Left renal cortex interstitium (tissue), 4 donors: ENCODE measurements at regions not wholly inside any gene's neighbourhood (a gene's known extent, or its start where the extent isn't known, plus 50 kb on each side); places are given as distances from the start of the nearest gene placed in this dataset.
"Not testable (repeated sequence)": the region's sequence is repeated elsewhere in the genome, so short reads cannot be mapped to it uniquely, and the experiment has no call there.

Experiments used
- DNase-seq, 4 donors: peaks; one replicate each; pipeline ENCODE4 v3.0.0-alpha.2; 2013; ENCODE audit warnings: low read depth in 4 of 4, low spot score in 2 of 4, missing footprints in 1 of 4

DNA sequence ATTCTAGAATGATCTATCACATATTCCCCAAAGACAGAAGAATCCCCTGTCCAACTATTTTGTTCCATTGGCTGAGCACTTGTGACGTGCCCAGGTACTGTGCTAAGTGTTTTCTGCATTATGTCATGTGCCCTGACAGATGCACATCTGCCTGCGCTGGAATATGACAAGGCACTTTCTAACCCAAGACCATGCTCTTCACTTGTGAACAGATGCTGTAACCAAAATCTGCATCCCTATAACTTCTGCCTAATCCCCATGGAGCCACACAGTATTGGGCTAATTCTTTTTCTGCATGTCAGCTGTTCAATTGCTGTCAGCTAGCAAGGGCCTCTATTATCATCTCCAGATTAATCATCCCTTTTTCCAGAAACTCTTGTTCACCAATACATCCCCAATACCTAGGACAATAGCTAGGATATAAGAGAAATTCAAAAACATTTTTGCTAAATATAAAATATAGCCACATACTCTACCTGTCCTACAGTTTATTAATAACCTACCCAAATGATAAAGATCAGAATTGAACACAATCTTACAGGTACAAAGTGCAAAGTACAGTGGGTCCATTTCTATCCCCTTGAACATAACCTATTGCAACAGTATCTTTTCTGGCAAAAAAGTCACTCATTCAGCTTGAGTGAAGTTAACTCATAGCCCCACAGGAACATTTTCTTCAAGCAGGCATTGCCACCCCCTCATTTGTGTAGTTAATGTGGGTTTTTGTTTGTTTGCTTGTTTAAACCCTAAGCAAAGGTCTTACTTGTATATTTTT is 109.4 kb upstream of the LRRN1 start:
- no peak for DNase-seq

DNA sequence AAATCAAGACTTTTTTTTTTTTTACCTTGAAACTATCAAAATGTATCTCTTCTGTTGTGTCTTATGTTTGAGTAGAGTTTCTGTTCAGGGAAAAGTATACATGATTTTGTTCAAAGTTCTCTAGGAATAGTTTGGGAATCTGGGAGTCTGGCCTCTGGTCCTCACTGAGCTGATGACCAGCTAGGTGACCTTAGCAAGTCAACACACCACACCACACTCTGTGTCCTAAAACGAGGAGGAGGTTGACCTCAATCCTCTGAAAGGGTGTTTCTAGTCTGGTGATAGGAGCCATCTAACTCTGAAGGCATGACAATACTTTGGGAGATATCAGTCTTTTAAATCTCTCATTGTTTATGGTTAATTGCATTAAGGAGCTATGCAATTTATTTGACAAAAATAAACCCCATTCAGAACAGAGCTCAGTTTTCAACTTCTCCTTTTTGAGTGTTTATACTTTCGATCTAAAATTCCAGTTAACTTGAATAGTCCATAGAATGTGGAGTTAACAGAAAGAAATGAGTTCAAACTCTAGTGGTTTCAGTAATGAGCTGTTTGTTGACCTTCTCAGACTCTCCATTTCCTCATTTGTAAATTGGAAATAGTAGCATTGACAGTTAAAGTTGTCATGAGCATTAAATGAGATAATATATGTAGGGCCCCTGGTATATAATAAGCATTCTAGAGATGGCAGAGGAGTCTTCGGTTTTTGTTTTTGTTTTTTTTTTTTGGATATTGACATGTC is 112.2 kb upstream of the LRRN1 start:
- DNase-seq: no peak

DNA sequence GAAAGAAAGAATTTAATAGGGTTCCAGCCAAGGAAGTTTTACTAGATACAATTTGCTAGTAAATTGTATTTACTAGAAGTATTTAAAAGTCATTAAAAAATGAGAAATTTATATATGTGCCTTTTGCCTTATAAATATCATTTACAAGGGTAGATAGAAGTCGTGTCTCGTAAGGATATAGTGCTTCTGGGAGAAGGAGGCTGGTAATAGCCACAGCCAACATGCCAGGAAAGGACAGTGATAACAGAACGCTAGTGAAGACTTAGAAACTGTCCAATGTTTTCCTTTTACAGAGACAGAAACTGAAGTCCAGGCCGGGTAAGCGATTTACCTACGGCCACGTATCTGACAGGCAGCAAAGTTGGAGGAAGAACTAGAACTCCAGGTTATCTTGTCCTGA is 113.5 kb upstream of the LRRN1 start:
- DNase-seq: no peak

DNA sequence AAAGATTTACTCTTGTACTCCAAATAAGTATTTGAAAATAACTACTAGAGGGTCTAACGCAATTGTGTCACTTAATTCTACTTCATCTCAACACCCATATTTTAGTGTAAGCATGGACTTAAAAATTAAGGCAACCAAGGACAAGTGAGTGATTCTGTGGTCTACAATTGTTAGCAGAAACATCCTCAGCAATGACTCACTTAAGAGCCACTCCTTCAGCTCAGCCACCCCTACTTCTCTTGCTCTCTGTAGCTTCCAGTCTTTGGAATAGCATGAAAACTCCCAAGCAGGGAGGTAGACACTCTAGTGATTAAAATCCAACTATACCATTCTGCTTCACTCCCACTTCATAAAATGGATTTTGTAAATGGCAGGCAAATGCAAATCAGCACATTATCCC is 116.0 kb upstream of the LRRN1 start:
- no peak for DNase-seq

DNA sequence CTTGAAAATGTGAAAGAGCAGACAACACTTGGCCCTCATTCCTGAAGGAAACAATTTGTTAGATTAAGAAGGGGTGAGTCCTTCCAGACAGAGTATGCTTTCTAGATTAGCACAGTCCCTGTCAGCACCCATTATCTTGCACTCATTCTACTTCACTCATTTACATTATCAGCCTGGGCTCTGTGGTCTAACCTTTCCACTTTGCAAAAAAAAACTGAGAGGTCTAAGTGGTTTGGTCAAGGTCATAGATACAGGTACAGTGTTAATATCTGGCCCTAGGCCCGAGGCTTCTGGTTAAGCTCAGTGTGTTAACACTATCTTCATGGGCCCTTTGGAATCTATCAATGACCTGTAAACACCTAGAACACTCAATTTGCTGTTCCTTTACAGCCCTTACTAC is 123.4 kb upstream of the LRRN1 start:
- DNase-seq: no peak

DNA sequence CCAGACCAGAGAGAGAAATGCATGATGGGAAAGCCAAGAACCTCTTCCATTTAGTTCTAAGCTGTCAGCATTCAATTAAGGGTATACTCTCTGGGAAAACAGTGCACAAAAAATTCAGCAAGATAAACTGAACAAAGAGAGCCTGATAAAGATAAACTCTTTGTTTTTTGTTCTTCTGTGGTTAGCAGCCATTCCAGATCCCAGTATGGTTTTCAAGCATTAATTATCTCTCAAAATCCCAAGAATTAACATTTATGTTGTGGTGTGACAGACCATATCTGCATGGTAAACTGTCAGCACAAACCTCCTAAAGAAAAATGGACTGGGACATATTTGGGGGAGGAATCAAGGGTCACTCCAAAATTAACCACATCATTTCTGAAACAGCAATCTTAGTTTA is 124.0 kb upstream of the LRRN1 start:
- DNase-seq: no peak

DNA sequence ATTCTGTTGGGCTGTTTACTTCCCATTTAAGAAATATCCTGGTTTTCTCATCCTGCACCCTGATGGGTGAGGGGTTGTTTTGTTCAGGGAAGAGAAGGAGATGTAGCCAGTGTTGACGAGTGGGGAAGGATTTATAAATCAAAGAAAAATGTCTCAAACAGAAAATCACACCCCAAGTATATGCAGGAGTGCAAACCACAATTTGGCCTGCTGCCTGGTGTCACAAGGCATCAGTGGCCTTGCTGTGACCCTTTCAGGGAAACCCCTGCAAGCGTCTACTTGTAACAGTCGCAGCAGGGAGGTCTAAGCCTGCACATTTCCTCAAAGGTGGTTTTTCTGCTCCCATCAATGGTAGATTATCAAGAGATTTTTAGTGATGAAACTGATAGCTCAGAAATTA is 132.6 kb upstream of the LRRN1 start:
- DNase-seq: no peak

DNA sequence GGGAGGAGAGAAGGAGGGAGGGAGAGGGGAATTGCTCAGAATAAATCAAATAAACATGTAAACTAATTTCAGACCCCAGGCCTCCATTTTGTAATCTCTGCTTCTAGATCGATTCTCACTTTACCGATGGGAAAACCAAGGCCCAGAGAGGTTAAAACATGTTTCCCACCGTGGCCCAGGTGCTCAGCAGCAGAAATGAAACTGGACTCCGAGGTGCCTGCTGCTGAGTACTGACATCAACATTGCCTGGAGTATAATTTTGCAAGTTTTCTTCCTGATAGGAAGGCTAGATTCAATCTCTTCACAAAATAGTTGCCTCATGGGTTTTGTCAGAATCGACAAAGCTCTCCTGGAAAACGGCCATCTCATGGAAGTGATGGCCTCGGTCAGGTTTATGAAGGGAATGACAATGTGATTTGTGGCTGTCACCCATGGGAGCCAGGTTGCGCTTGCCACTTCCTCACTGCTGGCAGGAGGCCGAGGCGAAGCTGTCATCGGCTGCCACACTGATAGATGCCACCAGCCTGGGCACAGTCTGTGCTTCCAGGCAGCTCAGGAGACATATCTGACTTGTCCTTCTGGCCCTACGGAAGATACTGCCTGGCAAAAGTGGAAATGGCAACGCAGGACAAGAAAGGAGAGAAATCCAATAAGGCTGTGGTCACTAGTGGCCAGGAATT is 133.1 kb upstream of the LRRN1 start:
- no peak for DNase-seq

DNA sequence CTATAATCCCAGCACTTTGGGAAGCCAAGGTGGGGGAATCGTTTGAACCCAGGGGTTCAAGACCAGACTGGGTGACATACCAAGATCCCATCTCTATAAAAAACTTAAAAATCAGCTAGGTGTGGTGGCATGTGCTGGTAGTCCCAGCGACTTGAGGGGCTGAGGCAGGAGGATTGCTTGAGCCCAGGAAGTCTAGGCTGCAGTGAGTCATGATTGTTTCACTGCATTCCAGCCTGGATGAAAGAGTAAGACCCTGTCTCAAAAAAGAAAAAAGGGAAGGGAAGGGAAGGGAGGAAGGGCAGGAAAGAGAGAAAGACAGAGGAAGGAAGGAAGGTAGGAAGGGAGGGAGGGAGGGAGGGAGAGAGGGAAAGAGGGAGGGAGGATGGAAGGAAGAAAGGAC is 133.7 kb upstream of the LRRN1 start:
- no peak for DNase-seq

DNA sequence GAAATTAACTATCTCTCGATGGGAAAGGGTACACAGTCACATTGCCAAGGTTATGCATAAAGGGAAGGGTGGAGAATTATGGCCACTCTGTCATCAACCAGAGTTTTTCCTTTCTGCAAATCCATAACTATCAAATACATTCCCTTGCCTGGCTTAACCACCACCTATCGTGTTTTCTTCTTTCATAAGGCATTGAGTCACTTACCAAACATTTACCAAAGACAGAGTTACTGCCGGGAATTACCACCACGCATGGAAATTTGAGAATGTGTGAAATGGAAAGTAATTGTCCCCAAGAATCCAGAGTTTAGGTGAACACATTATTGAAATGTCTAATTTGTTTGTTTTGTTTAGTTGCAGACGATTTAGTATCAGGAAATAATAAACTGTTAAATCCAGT is 134.3 kb upstream of the LRRN1 start:
- DNase-seq: no peak

DNA sequence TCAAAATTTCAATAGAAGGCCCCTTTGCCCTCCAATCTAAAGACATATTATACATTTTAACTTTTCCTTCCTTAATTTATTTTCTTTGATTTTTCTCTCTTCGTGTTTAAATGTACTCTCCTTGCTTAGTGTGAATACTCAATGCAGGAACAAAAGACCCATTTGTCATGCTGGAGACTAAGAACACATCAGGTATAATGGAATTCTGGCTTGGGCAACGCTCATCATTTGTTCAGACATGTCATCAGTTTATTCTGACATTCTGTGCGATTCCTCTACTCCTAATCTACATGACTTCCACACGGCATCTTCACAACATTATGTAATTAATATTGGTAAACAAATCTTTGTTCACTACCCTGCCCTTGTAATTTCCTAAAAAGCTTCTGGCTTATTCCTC is 136.6 kb upstream of the LRRN1 start:
- no peak for DNase-seq

DNA sequence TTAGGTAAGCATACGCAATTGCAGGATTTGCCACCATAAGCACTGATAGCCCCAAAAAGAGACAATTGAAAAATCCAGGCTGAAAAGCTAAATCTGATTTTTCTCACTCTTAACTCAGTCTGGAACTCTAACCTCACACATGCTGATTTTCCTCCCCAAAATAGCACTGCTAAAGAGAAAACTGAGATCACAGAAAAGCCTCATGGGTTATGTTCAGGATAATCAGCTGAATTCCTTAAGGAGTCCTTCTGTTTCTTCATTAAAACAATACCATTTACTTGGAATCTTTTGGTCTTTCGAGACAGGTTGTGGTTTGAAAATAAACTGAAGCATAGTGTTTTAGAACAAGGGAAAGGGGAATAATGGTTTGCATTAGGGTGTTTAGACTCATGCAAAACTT is 144.3 kb upstream of the LRRN1 start:
- DNase-seq: no peak

DNA sequence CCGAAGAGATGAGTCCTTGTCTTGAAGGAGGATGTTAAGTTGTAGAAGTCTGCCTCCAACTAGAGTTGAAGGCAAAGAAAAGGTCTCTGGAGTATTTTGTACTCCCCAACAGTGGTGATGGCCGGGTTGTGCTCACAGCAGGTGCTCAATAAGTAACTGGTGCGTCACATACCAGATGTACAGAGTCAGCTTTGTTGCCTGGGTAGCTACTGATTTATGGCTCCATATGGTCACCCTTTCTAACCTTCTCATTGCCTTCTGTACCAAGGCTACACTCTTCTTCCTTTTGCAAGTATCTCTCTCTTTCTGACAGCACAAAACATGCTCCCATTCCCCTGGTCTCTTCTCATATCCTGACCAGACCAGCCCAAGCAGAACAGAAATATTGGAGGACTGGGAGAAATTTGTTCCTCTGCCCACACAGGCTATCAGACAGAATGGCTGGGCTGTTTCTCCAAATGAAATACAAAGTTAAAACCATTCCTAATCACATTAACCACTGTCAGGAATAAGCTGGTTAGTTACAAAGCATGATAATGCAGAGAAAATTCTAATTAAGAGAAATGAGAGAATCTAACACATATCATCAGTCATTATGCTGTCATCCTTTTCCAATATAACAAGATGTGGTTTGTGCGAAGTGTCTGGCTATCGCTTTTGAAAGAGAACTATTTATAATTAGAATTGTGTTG is 150.1 kb upstream of the LRRN1 start:
- DNase-seq: no peak

DNA sequence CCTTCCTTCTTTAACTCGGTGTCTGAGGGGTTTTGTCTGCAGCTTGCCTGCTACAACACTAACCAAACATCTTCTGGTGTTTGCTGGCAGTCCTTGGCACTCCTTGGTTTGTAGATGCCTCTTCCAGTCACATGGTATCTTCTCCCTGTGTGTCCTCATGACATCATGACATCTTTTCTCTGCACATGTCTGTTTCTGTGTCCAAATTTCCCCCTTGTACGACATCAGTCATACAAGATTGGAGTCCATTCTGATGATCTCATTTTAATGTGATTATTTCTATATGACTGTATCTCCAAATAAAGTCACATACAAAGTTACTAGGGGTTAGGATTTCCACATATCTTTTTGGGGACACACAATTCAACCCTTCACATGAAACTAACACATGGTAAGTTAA is 152.3 kb upstream of the LRRN1 start:
- no peak for DNase-seq

DNA sequence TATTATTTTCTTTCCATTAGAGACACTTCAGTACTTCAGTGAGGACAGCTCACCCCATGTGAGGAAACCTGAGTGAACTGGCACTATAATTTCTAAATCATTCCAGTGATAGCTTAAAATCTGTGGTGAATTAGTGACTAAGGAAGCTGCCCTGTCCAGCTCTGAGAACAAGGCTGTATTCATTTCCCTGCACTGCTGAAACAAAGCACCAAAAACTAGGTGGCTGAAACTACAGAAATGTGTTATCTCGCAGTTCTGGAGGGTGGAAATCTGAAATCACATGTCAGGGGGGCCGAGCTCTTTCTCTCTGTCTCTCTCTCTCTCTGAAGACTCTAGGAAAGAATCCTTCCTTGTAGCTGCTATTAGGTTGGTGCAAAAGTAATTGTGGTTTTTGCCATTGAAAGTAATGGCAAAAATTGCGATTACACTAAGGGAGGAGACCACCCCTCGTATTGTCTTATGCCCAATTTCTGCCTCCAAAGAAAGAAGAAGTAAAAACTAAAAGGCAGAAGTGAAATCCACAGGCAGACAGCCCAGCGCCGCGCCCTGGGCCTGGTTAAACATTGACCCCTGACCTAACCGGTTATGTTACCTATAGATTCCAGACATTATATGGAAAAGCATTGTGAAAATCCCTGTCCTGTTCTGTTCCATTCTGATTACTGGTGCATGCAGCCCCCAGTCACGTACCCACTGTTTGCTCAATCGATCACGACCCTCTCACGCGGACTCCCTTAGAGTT is 153.0 kb upstream of the LRRN1 start:
- not testable (repeated sequence) for DNase-seq

DNA sequence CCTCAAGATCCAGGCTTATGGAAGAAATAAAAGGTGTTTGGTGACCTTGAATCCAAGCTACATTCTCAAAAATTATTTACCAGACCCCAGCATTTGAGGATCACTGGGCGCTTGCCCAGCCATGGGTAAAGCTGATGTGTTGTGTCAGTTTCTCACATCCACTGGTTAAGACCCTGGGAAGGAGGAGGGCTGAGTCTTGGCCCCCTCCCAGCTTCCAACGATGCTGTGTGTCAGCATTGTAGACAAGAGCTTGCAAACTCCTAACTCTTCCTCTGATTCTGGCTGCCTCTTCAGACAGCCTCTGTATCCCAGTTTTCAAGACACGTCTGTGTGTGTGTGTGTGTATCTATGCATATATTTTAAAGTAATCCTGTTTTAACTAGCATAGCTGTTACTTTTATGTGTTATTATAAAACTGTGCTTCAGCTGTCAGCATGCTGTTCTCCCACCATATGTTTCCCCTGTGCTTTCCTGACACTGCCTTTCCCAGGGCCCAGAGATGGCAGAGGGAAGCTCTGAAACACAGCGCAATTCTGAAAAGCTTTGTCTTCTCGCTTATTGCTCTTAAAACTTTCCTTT is 157.3 kb upstream of the LRRN1 start:
- no peak for DNase-seq

DNA sequence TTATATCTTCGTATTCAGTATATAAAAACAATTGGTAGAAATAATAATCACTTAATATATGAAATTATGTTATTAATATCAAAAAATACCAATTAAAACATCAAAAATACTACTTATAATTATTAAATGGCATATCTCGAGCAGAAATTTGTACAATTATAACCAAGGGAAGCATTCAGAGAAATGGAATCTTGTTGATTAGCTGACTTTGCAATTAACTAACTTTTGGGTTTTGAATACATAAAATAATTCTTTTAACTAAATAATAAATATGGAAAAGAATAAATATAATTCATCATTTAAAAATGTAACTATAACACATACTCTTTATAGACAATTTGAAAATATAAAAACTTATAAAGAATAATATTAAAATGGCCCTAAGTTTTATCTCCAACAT is 160.2 kb upstream of the LRRN1 start:
- DNase-seq: no peak

DNA sequence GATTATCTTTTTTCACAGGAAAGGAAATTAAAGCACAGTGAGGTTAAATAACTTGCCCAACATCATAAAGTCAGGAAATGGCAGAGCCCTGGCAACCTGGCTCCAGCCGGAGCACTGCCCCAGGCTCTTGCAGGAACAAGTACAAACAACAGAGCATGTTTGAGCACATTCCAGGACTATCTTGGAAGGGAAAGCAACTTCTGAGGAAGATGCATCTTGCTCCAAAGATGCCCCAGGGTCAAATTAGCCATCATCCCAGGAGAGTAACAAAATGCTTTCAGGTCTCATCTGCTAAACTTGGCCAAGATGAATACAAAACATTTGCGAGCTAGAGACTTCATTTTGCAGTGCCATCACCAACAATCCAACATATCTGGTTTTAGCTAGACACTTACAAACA is 162.4 kb upstream of the LRRN1 start:
- no peak for DNase-seq

DNA sequence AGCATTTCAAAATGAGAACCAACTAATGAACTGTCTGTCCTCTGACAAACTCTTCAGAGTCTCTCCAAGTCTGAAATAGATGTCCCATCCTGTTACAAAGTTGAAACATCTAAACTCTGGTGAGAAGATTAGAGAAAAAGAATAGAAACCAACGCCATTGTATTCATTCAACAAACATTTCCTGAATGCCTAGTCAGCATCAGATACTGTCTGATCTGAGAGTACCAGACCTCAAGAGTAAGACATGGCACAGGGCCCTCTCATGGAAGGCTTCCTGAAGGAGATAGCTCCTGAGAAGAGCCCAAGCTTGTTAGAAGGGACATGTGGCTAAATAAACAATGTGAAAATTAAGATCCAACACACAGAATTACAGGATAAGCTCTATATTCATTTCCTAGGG is 164.1 kb upstream of the LRRN1 start:
- no peak for DNase-seq

DNA sequence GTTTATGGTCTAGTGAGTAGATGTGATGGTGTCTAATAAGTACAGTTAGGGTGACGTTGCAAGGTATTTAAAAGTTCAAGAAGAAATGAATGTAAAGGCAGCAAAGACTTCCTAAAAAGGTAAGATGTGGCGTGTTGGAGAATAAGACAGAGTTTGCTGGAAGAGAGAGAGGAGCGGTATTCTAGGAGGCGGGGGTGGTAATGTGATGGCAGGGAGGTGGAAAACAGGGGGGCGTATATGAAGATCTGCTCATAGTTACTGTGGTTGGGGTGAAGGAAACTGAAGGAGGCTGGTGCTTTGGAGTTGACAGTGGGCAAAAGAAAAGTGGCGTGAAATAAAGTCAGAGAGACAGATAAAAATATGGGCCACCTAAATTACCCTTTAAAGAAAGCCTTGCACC is 164.9 kb upstream of the LRRN1 start:
- no peak for DNase-seq
